ENCODE measurements at regions not wholly inside any gene's neighbourhood (a gene's known extent, or its start where the extent isn't known, plus 50 kb on each side); places are given as distances from the start of the nearest gene placed in this dataset.

GRCh38 chr16:35733971-35734702 lies 2274.7 kb downstream of the TP53TG3F start:
- H3K27me3 ChIP-seq (ENCODE audit: control insufficient read depth, insufficient read depth, low read length), result no peaks in the 10 kb centered on the region
- no peak for TF ChIP-seq CTCF (IDR thresholded peaks at IDR 0.05; ENCODE audit: low read depth, low read length)
- ChIA-PET CTCF (no interaction called here), POLR2A (no interaction called here)
- no peak for DNase-seq (ENCODE audit: low read depth, low spot score)
- no peak overlapping the region for H3K4me3 ChIP-seq (ENCODE audit: low read depth, low read length)
- H3K9me3 ChIP-seq (ENCODE audit: control insufficient read depth, insufficient read depth, low read length), result peaks cover 56% of the 10 kb centered on the region
- H3K27ac ChIP-seq (ENCODE audit: low read depth, low read length), result no peak overlapping the region

- Histone ChIP-seq H3K4me3 (ENCODE audit: low read depth, low read length) (no peak overlapping the region), H3K9me3 (ENCODE audit: control insufficient read depth, insufficient read depth, low read length) (peaks cover 49% of the 10 kb centered on the region), H3K27ac (ENCODE audit: low read depth, low read length) (no peak overlapping the region), H3K27me3 (ENCODE audit: control insufficient read depth, insufficient read depth, low read length) (no peaks in the 10 kb centered on the region)
- POLR2A ChIA-PET, result no interaction called here
- CTCF ChIA-PET, result no interaction called here
- no peak for TF ChIP-seq CTCF (IDR thresholded peaks at IDR 0.05; ENCODE audit: low read depth, low read length)
- no peak for DNase-seq (ENCODE audit: low read depth, low spot score)
These were observed 2275.5 kb downstream of the TP53TG3F start for GRCh38 chr16:35734728-35735402.

GRCh38 chr16:35735403-35736251 lies 2276.2 kb downstream of the TP53TG3F start:
- TF ChIP-seq CTCF (IDR thresholded peaks at IDR 0.05; ENCODE audit: low read depth, low read length), result no peak
- H3K27me3 ChIP-seq (ENCODE audit: control insufficient read depth, insufficient read depth, low read length), result no peaks in the 10 kb centered on the region
- DNase-seq (ENCODE audit: low read depth, low spot score), result no peak
- H3K27ac ChIP-seq (ENCODE audit: low read depth, low read length), result no peak overlapping the region
- H3K9me3 ChIP-seq (ENCODE audit: control insufficient read depth, insufficient read depth, low read length), result peaks cover 44% of the 10 kb centered on the region
- POLR2A ChIA-PET, result no interaction called here
- CTCF ChIA-PET, result no interaction called here
- H3K4me3 ChIP-seq (ENCODE audit: low read depth, low read length), result no peak overlapping the region

GRCh38 chr16:35736546-35736945 lies 2277.1 kb downstream of the TP53TG3F start:
- Histone ChIP-seq H3K4me3 (ENCODE audit: low read depth, low read length) (no peak overlapping the region), H3K27me3 (ENCODE audit: control insufficient read depth, insufficient read depth, low read length) (no peaks in the 10 kb centered on the region), H3K9me3 (ENCODE audit: control insufficient read depth, insufficient read depth, low read length) (peaks cover 39% of the 10 kb centered on the region), H3K27ac (ENCODE audit: low read depth, low read length) (no peak overlapping the region)
- no peak for DNase-seq (ENCODE audit: low read depth, low spot score)
- ChIA-PET POLR2A (no interaction called here), CTCF (no interaction called here)
- TF ChIP-seq CTCF (IDR thresholded peaks at IDR 0.05; ENCODE audit: low read depth, low read length), result no peak

- Histone ChIP-seq H3K9me3 (ENCODE audit: control insufficient read depth, insufficient read depth, low read length) (peaks cover 34% of the 10 kb centered on the region), H3K27me3 (ENCODE audit: control insufficient read depth, insufficient read depth, low read length) (no peaks in the 10 kb centered on the region), H3K27ac (ENCODE audit: low read depth, low read length) (no peak overlapping the region), H3K4me3 (ENCODE audit: low read depth, low read length) (no peak overlapping the region)
- no peak for DNase-seq (ENCODE audit: low read depth, low spot score)
- TF ChIP-seq CTCF (IDR thresholded peaks at IDR 0.05; ENCODE audit: low read depth, low read length), result no peak
- CTCF ChIA-PET, result no interaction called here
- POLR2A ChIA-PET, result no interaction called here
These were observed 2277.7 kb downstream of the TP53TG3F start for GRCh38 chr16:35737076-35737475.
